Thoracic aorta (tissue), 2 donors: ENCODE measurements at regions not wholly inside any gene's neighbourhood (a gene's known extent, or its start where the extent isn't known, plus 50 kb on each side); places are given as distances from the start of the nearest gene placed in this dataset.

Experiments
- ATAC-seq: fragments of 150-250 bp; one replicate; pipeline ENCODE4 v1.8.0; 2017; ENCODE audit warnings: low read depth; ENCODE audit not compliant: insufficient number of reproducible peaks, low FRiP score
- DNase-seq: peaks from one replicate; pipeline ENCODE4 v3.0.0-alpha.2; 2020; ENCODE audit warnings: low spot score
- H3K27ac ChIP-seq, 2 donors: fragments of 200-600 bp; sonication (generic); 1 replicate in 1 of 2; 2 replicates in 1 of 2; pipeline ENCODE4 v1.5.1; 2016; ENCODE audit warnings: mild to moderate bottlenecking in 2 of 2, moderate library complexity in 2 of 2
- H3K27me3 ChIP-seq: fragments of 200-600 bp; sonication (generic); replicated peaks from 2 replicates; pipeline ENCODE4 v1.6.0; 2016; ENCODE audit warnings: mild to moderate bottlenecking; ENCODE audit not compliant: insufficient read depth
- H3K36me3 ChIP-seq: fragments of 200-600 bp; sonication (generic); one replicate; pipeline ENCODE4 v1.5.1; 2016
- H3K4me1 ChIP-seq, 2 donors: fragments of 200-600 bp; sonication (generic); 1 replicate in 1 of 2; 2 replicates in 1 of 2; pipeline versions ENCODE4 v1.5.1 to v1.6.0; 2016; ENCODE audit warnings: low read depth in 2 of 2, mild to moderate bottlenecking in 1 of 2; ENCODE audit not compliant: control insufficient read depth in 1 of 2
- H3K4me3 ChIP-seq: fragments of 200-600 bp; sonication (generic); 2 replicates; pipeline ENCODE4 v1.5.1; 2016; ENCODE audit warnings: mild to moderate bottlenecking
- H3K9me3 ChIP-seq: fragments of 200-600 bp; sonication (generic); 2 replicates; pipeline ENCODE4 v1.5.1; 2016
- TF ChIP-seq, protein P1 (sequence below): fragments of 200-600 bp; sonication (generic); IDR thresholded peaks from one replicate; pipeline ENCODE4 v1.5.1; 2019; ENCODE audit warnings: antibody characterized with exemption

- Histone ChIP-seq H3K27me3 (no peaks in the 10 kb centered on the region), H3K27ac (no peak overlapping the region), H3K4me1 (no peaks in the 10 kb centered on the region), H3K9me3 (no peaks in the 10 kb centered on the region), H3K36me3 (no peaks in the 10 kb centered on the region), H3K4me3 (no peak overlapping the region)
- ATAC-seq (no peak), DNase-seq (no peak)
- TF ChIP-seq, protein P1, sequence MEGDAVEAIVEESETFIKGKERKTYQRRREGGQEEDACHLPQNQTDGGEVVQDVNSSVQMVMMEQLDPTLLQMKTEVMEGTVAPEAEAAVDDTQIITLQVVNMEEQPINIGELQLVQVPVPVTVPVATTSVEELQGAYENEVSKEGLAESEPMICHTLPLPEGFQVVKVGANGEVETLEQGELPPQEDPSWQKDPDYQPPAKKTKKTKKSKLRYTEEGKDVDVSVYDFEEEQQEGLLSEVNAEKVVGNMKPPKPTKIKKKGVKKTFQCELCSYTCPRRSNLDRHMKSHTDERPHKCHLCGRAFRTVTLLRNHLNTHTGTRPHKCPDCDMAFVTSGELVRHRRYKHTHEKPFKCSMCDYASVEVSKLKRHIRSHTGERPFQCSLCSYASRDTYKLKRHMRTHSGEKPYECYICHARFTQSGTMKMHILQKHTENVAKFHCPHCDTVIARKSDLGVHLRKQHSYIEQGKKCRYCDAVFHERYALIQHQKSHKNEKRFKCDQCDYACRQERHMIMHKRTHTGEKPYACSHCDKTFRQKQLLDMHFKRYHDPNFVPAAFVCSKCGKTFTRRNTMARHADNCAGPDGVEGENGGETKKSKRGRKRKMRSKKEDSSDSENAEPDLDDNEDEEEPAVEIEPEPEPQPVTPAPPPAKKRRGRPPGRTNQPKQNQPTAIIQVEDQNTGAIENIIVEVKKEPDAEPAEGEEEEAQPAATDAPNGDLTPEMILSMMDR: no peak
Measured at GRCh38 chr4:107151173-107151572, 115.1 kb upstream of the DKK2 start.

GRCh38 chr4:107148904-107149303, 112.8 kb upstream of the DKK2 start:
- TF ChIP-seq, protein P1: no peak
- H3K27ac ChIP-seq: no peak overlapping the region
- no peaks in the 10 kb centered on the region for H3K9me3 ChIP-seq
- no peaks in the 10 kb centered on the region for H3K36me3 ChIP-seq
- H3K4me3 ChIP-seq: no peak overlapping the region
- no peak for DNase-seq
- H3K27me3 ChIP-seq: no peaks in the 10 kb centered on the region
- no peak for ATAC-seq
- H3K4me1 ChIP-seq: no peaks in the 10 kb centered on the region

DNA sequence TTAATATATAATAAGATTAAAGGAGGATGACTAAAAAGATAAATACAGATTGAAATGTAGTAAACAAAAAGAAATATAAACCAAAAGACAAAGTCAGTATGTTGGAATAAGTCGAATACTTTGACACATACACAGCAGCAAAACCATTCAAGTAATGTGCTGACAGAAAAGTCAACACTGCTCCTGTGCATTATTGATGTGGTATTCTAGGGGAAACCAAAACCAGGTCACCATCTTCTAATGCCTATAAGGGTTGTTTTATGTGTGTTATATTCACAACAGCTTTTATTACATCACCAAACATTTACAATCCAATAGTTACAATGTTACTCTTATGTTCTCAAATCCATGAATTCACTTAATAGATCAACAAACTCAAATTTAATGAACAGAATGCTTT, 111.8 kb upstream of the DKK2 start:
- TF ChIP-seq, protein P1: no peak
- no peak overlapping the region for H3K4me3 ChIP-seq
- no peak for ATAC-seq
- no peaks in the 10 kb centered on the region for H3K27me3 ChIP-seq
- H3K9me3 ChIP-seq: no peaks in the 10 kb centered on the region
- no peak overlapping the region for H3K27ac ChIP-seq
- no peak for DNase-seq
- no peaks in the 10 kb centered on the region for H3K36me3 ChIP-seq
- no peaks in the 10 kb centered on the region for H3K4me1 ChIP-seq

DNA sequence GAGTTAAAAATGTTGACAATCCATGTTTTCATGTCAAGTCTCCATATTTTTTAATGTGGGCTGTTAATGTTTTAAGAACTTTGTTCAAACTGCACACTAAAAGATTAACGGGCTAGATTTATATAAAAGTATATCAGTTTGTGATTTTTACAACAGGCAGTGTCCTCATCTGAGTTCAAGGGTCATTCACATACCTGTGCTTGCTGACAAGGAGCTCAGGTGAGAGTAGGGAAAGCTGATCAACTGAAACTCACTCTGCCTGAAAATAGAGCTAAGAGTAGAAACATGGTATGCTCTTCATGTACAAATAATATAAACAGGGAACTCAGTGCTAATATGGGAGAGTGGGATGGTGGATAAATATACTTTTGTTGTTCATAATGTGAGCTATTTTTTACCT, 102.3 kb upstream of the DKK2 start:
- DNase-seq: no peak
- H3K4me3 ChIP-seq: no peak overlapping the region
- no peaks in the 10 kb centered on the region for H3K9me3 ChIP-seq
- no peak overlapping the region for H3K27ac ChIP-seq
- no peak for ATAC-seq
- no peaks in the 10 kb centered on the region for H3K4me1 ChIP-seq
- TF ChIP-seq, protein P1: no peak
- H3K27me3 ChIP-seq: no peaks in the 10 kb centered on the region
- no peaks in the 10 kb centered on the region for H3K36me3 ChIP-seq

DNA sequence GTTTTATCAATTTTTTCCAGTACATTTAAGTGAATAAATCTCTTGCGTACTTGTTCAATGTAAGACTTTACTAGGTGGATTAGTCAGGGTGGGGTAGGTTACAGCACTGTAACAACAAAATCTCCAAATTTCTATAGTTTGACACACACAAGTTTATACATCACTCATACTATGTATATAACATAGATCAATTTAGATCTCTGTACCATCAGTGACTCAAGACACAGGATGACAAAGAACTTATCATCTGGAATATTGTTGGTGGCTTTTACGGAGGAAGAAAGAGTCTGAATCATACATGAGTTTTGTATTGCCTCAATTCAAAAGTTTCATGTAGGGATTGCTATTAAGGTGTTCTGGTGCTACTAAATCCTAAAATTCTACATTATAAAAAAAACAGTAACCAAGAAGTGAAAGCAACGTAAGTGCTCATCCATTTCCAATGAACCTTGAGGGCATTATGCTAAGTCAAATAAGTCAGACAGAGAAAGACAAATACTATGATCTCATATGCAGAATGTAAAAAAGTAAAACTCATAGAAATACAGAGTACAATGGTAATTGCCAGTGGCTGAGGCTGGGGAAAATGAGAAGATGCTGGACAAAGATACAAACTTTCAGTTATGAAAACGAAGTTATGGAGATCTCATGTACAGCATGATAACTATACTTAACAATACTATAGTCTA, 98.0 kb upstream of the DKK2 start:
- H3K27me3 ChIP-seq: no peaks in the 10 kb centered on the region
- ATAC-seq (no peak), DNase-seq (no peak)
- no peaks in the 10 kb centered on the region for H3K36me3 ChIP-seq
- H3K9me3 ChIP-seq: no peaks in the 10 kb centered on the region
- TF ChIP-seq, protein P1: no peak
- no peak overlapping the region for H3K4me3 ChIP-seq
- H3K27ac ChIP-seq: no peak overlapping the region
- no peaks in the 10 kb centered on the region for H3K4me1 ChIP-seq
